ENCODE measurements at regions not wholly inside any gene's neighbourhood (a gene's known extent, or its start where the extent isn't known, plus 50 kb on each side); places are given as distances from the start of the nearest gene placed in this dataset.

DNA sequence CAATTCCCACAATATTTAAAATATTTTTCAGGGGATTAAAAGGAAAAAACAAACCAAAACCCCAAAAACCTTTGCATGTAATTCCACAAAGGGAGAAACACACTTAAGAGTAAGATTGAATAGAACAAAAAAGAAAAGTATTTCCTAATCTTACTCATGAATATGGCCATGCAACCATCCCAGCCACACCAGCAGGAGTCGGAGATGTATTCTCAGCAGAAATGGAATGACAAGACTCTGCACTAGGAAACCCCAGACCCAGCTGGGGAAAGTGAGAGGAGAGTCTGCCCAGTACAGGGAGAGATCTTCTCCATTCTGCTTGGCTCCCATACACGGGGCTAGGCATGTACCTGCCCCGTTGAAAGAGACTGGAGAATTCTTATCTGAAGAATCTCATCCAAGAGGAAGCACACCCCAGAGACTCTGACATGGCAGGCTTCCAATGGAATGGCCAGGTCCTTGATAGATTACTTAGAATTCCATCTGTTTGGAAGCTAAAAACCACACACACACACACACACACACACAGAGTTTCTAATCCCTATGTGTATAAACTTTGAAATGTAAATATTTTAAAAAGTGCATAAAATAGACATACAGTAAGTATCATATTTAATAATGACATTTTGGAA lies 118.8 kb downstream of the GADD45G start:
- Histone ChIP-seq H3K4me3 (ENCODE audit: low read depth, low read length, poor library complexity, severe bottlenecking) (no peak overlapping the region), H3K9me3 (ENCODE audit: low read depth, low read length, poor library complexity, severe bottlenecking) (no peaks in the 10 kb centered on the region), H3K36me3 (ENCODE audit: insufficient read depth, low read length, poor library complexity, severe bottlenecking) (no peaks in the 10 kb centered on the region), H3K4me1 (ENCODE audit: insufficient read depth, low read length, poor library complexity, severe bottlenecking) (no peaks in the 10 kb centered on the region), H3K27ac (ENCODE audit: low read depth, low read length, poor library complexity, severe bottlenecking) (no peak overlapping the region), H3K27me3 (replicated peaks; ENCODE audit: insufficient read depth, low read depth, low read length, poor library complexity) (no peaks in the 10 kb centered on the region)
- no peak for TF ChIP-seq EZH2 (IDR thresholded peaks at IDR 0.05; ENCODE audit: borderline replicate concordance, low read depth, low read length, poor library complexity, severe bottlenecking)
- TF ChIP-seq, protein P1, sequence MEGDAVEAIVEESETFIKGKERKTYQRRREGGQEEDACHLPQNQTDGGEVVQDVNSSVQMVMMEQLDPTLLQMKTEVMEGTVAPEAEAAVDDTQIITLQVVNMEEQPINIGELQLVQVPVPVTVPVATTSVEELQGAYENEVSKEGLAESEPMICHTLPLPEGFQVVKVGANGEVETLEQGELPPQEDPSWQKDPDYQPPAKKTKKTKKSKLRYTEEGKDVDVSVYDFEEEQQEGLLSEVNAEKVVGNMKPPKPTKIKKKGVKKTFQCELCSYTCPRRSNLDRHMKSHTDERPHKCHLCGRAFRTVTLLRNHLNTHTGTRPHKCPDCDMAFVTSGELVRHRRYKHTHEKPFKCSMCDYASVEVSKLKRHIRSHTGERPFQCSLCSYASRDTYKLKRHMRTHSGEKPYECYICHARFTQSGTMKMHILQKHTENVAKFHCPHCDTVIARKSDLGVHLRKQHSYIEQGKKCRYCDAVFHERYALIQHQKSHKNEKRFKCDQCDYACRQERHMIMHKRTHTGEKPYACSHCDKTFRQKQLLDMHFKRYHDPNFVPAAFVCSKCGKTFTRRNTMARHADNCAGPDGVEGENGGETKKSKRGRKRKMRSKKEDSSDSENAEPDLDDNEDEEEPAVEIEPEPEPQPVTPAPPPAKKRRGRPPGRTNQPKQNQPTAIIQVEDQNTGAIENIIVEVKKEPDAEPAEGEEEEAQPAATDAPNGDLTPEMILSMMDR (conservative IDR thresholded peaks at IDR 0.05; ENCODE audit: low read depth, low read length) = no peak
- BruUV-seq (replicated peaks) = no TSS peak
- POLR2A ChIA-PET (ENCODE audit: low non-redundant PET) = no interaction called here
- intact Hi-C loops (cut with micrococcal nuclease; ENCODE audit: unreplicated experiment) = no loop called here
- CTCF ChIA-PET = no interaction called here
- no peak for DNase-seq (ENCODE audit: low spot score)

DNA sequence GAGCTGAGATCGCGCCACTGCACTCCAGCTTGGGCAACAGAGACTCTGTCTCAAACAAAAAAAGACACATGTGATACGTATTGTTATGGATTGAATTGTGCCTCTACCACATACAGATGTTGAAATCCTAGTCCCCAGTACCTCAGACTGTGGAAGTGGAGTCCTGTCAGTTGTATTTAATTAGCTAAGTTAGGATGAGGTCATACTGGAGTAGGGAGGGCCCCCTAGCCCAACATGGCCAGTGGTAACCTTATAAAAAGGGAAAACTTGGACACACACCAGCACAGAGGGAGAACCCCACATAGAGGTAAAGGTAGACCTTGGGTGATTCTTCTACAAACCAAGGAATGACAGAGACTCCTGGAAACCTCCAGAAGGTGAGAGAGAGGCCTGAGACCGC lies 119.8 kb downstream of the GADD45G start:
- Histone ChIP-seq H3K36me3 (ENCODE audit: insufficient read depth, low read length, poor library complexity, severe bottlenecking) (no peaks in the 10 kb centered on the region), H3K27ac (ENCODE audit: low read depth, low read length, poor library complexity, severe bottlenecking) (no peak overlapping the region), H3K4me1 (ENCODE audit: insufficient read depth, low read length, poor library complexity, severe bottlenecking) (no peaks in the 10 kb centered on the region), H3K4me3 (ENCODE audit: low read depth, low read length, poor library complexity, severe bottlenecking) (no peak overlapping the region), H3K27me3 (replicated peaks; ENCODE audit: insufficient read depth, low read depth, low read length, poor library complexity) (no peaks in the 10 kb centered on the region), H3K9me3 (ENCODE audit: low read depth, low read length, poor library complexity, severe bottlenecking) (no peaks in the 10 kb centered on the region)
- DNase-seq (ENCODE audit: low spot score) = no peak
- intact Hi-C loops (cut with micrococcal nuclease; ENCODE audit: unreplicated experiment) = no loop called here
- ChIA-PET POLR2A (ENCODE audit: low non-redundant PET) (no interaction called here), CTCF (no interaction called here)
- BruUV-seq (replicated peaks) = no TSS peak
- no peak for TF ChIP-seq EZH2 (IDR thresholded peaks at IDR 0.05; ENCODE audit: borderline replicate concordance, low read depth, low read length, poor library complexity, severe bottlenecking)
- TF ChIP-seq, protein P1 (conservative IDR thresholded peaks at IDR 0.05; ENCODE audit: low read depth, low read length) = no peak

DNA sequence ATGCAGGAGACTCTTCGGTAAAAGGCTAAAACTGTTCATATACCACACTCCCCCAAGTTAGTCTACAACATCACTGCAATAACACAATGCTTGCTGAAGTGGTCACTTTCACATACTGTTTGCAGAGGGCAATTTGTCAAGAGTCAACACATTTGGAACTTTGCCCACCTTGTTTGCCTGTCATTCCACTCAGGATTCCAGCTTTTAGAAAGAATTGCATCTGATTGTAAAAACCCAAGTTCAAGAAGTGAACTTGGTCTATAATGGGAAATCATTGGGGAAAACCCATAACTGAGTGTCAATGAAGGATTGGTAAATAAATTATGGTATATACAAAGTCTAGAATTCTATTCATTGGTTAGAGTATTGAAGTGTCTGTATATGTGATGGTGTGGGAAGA lies 120.5 kb downstream of the GADD45G start:
- TF ChIP-seq, protein P1 (conservative IDR thresholded peaks at IDR 0.05; ENCODE audit: low read depth, low read length) = no peak
- TF ChIP-seq EZH2 (IDR thresholded peaks at IDR 0.05; ENCODE audit: borderline replicate concordance, low read depth, low read length, poor library complexity, severe bottlenecking) = no peak
- Histone ChIP-seq H3K36me3 (ENCODE audit: insufficient read depth, low read length, poor library complexity, severe bottlenecking) (no peaks in the 10 kb centered on the region), H3K4me1 (ENCODE audit: insufficient read depth, low read length, poor library complexity, severe bottlenecking) (no peaks in the 10 kb centered on the region), H3K27ac (ENCODE audit: low read depth, low read length, poor library complexity, severe bottlenecking) (no peak overlapping the region), H3K27me3 (replicated peaks; ENCODE audit: insufficient read depth, low read depth, low read length, poor library complexity) (no peaks in the 10 kb centered on the region), H3K4me3 (ENCODE audit: low read depth, low read length, poor library complexity, severe bottlenecking) (no peak overlapping the region), H3K9me3 (ENCODE audit: low read depth, low read length, poor library complexity, severe bottlenecking) (no peaks in the 10 kb centered on the region)
- intact Hi-C loops (cut with micrococcal nuclease; ENCODE audit: unreplicated experiment) = no loop called here
- no peak for DNase-seq (ENCODE audit: low spot score)
- CTCF ChIA-PET = no interaction called here
- BruUV-seq (replicated peaks) = no TSS peak
- POLR2A ChIA-PET (ENCODE audit: low non-redundant PET) = no interaction called here
